D341Med (cell line): ENCODE measurements at regions not wholly inside any gene's neighbourhood (a gene's known extent, or its start where the extent isn't known, plus 50 kb on each side); places are given as distances from the start of the nearest gene placed in this dataset.

Source experiments
- DNase-seq: peaks from one replicate; pipeline ENCODE4 v3.0.0; 2012; ENCODE audit warnings: low spot score

DNA sequence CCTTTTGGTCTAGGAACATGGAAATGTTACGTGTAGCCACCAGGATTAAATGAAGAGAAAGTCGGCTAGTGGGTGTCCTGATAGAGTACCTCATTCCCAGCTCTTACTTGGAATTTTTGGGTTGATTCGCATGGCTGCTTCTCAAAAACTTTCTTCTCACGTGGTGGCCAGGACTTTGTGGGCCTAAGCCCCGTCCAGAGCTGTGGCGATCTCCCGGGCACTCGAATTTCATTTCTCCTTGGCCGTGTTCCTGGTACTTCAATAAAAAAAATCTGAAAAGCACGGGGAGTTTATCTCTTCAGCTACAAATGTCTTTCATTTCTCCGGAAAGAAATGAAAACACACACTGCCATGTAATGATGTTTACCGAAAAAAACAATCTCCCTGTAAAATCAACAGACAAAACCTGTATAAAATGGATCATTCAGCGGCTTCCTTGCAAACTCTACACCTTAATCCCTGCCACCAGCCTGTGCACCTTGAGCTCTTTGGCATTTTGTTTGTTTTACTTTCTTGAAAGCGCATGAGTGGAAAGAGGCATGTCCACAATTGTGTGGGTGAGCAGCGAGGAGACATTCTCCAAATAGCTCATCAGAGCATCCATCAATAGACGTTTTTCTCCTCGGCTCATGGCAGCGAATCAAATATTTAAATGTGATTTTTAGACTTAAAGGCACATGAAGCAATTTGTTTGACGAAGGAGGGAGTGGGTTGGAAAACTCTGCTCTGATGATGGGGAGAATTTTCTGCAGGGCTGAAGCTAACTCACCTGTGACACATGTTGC lies 173.1 kb downstream of the TFAP2C start:
- no peak for DNase-seq

DNA sequence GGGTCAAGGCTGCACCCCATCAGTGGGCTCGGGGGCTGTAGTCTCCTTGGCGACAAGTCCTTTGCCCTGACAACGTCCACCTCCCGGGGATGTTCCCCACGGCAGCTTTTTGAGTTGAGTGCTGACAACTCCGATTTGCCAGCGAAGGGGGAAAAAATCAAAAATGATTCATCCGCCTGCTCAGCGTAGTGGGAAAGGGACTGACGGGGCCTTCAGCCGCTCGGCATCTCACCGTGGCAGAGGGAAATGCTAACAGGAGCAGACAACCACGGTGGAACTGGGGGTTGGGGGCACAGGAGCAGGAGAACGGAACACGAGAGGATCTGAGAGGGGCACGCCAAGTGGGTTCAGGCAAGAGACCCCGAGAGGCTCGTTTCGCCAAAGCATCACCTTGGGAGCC lies 173.7 kb downstream of the TFAP2C start:
- DNase-seq = no peak

DNA sequence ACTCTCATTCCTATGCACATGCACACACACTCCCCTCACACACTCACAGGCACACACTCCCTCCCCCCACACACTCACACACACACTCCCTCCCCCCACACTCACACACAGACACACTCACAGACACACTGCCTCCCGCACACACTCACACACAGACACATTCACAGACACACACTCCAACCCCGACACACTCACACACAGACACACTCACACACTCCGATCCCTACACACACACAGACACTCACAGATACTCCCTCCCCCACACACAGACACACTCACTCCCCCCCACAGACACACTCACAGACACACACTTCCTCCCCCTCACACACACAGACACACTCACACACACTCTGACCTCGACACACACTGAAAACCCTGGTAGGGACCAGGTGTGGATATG lies 176.2 kb downstream of the TFAP2C start:
- no peak for DNase-seq

DNA sequence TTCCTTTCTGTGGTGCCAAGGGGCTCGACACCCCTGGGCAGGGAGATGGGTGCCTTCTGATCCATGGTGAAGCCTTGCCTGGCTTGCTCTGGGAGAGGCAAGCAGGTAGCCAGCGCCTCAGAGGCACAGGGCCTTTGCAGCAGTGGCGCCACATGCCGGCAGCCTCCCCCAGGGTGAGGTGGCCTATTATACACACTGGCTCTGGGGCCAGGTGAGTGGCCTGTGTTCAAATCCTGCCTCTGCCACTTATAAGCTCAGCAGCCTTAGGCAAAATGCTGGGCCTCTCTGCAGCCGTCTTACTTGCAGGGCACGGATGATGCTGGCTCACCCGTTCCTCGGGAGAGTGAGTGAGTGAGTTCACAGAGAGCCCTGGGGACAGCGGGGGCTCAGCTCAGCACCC lies 176.9 kb downstream of the TFAP2C start:
- no peak for DNase-seq

DNA sequence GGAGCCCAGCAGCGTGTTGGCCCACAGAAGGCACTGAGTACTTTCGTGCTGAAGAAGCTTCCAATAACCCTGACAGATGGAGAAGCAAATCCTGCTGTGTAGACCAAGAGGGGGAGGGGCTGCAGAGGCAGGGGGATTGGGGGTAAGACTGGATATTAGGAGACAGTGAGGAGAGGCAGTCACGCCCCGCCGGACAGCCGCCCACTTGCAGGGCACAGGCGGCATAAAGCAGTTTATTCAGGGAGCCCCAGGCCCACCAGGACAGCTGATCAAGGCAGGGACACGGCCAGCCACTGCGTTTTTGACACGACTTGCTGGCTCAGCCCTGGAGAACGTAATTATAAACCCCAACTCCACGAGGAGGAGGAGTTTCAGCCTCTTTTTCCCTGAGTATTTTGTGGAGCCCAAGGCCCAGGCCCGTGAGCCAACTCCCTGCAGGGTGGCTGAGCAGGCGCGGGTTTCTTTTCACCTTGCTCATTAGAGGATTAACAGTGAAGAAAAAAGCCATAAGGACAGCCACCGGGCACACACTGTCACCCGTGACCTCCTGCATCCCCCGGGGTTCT lies 177.9 kb downstream of the TFAP2C start:
- DNase-seq = no peak

DNA sequence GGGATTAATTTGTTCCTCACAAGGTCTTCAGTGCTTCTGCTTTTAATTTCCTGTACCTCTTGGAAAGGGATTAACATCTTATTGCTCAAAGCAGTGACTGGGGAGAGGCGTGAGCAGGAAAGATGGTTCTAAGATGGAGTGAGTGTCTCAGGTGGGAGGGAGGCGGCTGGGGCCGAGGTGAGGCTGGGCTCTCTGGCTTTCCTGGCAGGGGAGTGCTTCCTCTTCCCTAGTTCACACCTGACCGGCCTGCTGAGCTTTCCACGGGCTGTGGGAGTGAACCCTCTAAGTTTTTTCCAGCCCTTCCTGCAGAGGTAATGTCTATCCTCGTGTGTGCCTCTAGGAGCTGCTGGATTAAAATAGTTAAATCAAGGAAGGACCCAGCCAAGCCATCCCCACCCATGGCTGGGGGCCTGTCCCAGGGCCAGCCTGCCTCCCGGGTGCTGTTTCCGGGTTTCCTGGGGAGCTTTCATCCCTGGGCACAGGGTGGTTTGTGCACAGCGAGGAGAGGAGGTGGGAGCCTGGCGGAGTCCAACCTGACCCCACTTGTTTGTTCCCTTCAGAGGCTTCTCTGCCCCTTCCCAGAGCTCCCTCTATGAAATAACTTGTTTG lies 179.1 kb downstream of the TFAP2C start:
- no peak for DNase-seq

DNA sequence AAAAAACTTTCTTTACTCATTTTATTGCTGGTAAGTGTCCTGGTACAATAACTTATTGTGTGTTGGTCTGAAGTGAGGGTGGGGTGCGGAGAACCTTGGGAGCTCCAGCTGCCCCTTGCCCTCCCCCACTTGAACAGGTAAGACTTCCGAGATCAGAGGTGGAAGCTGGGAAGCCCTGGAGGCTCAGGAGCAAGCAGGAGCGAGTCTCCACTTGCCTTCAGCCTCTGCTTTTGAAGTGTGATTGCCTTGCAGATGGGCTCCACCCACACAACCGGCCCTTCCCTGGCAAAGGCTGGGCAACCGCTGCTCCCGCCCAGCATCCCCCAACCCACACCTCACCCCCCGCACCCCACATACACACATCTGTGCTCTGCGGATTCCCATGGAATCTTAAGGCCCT lies 179.6 kb downstream of the TFAP2C start:
- no peak for DNase-seq

DNA sequence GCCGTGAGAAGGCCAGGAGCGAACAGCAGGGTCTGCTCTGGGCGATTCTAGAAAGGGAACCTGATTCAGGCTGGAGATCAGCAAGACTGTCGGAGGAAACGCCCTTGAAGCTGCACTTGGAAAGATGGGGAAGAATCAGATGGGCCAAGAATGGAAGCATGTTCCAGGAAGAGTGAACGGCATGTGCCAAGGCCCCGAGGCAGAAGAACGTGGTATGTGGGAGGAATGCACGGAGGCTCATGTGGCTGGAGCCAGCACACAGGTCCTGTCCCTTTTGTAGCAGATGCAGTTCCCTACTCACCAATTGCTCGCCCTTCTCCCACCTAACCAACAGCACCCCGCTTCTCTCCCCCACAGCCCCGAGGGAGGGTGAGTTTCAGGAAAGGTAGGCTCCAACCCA lies 180.6 kb downstream of the TFAP2C start:
- DNase-seq = no peak

DNA sequence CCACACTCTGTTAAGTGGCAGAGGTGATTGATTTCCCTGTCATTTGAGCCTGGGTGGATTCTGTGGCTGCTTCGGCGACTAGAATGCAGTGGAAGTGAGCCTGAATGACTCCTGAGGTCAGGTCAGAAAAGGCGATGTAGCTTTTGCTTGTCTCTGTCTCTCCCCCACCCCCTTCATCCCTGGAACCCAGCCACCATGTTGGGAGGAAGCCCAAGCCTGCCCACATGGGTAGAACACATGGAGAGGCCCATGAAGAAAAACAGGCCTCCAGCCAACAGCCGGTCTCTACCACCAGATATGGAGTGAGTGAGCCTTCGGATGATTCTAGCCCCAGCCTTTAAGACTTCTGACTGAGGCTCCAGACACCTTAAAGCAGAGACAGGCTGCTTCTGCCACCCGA lies 181.0 kb downstream of the TFAP2C start:
- no peak for DNase-seq

DNA sequence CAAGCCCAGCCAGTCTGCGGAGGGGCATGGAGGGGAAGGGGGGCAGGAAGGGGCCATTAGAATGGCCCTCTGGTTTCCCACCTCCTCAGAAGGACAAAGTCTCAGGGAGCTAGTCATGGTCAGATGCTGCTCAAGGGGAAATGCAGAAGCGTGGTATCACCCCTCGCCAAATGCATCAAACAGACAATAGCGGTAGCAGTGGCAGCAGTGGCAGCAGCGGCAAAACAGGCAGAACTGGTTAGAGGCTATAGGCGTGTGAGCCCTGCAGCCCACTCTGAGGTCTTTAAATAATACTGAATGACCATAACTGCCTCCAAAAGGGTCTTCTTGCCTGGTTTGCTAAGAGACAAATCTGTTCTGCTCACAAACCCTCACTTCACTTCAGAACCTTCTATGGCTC lies 186.7 kb downstream of the TFAP2C start:
- DNase-seq = no peak

DNA sequence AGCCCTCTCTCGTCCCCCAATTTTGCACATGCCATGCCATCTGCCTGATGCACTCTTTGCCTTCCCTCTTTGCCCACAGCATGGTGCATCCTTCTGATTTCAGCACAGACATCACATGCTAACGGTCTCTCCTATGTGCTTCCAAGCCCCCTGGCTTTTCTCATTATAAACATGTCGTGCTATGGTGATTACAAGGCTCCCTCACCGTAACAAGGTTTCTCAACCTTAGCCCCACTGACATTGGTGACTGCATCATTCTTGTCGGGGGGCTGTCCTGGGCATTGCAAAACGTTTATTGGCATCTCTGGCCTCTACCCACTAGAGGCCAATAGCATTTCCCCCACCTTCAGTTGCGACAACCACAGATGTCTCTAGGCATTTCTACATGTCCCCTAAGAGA lies 187.2 kb downstream of the TFAP2C start:
- no peak for DNase-seq

DNA sequence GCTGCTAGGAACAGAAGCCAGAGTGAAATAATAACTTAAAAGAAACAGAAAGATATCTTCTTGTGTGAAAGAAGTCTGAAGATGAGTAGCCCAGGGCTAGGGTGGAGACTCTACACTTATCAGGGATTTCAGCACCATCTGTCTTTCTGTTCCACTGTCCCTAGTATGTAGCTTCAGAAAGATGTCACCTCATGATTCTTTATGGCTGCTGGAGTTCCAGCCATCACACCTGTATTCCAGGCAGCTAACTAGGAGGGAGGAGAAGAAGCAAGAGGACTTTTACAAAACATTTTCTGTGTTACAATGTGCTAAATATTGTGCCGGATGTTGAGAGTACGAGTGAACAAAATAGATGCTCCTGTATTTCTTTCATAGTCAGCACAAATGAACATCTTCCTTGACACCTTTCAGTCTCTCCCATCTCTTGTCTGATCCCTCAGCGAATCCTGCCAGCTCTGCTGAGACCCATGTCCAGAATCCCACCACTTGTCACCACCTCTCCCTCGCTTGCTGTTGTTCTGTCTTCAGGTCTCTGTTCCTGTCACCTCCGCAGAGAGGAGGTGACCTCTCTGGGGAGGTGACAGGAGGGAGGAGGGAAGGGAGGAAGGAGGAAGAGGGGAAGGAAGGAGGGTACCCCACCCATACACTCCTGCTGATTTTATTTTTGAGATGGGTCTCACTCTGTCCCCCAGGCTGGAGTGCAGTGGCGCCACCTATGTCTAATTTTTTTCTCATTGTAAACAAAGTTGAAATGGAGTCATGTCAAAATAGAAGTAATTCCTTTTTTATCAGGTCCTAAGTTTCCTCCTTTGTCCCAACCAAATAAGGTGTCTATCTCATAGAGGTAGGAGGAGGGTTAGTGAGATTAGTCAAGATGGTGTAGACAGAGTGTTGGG lies 188.9 kb downstream of the TFAP2C start:
- no peak for DNase-seq

DNA sequence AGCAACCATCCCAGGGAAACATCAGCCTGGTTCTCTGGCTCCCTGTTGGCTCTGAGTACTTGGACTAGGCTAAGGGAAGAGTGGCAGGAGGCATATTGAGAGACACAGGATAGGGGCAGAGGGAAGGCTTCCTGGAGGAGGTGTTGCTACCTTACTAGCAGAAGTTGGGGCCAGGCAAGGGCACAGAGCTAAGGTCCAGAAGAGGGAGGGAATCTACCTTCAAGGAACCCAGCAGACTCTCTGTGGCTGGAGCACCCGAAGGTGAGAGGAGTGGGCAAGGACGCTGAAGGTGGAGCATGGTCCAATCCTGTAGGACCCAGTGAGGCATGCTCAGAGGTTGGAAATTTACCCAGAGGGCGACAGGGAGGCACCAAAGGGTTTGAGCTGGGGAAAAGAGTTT lies 191.9 kb downstream of the TFAP2C start:
- no peak for DNase-seq

DNA sequence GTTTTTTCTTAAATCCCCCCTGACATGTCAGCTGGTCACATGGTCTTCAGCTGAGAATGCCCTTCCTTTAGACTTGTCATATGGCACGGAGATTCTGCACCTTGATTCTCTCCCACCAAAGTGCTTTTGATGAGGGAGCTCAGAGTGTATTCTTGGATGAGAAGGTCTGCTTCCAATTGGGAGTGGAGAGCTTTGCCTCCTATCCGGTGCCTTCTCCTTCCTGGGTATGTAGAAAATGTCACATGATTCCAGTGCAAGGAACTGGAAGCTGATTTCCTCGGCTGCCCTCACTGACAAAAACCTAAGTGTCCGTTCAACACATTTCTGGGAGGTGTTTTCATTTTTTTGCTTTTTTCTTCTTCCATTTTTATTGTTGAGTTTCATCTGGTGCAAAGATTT lies 197.2 kb downstream of the TFAP2C start:
- no peak for DNase-seq

DNA sequence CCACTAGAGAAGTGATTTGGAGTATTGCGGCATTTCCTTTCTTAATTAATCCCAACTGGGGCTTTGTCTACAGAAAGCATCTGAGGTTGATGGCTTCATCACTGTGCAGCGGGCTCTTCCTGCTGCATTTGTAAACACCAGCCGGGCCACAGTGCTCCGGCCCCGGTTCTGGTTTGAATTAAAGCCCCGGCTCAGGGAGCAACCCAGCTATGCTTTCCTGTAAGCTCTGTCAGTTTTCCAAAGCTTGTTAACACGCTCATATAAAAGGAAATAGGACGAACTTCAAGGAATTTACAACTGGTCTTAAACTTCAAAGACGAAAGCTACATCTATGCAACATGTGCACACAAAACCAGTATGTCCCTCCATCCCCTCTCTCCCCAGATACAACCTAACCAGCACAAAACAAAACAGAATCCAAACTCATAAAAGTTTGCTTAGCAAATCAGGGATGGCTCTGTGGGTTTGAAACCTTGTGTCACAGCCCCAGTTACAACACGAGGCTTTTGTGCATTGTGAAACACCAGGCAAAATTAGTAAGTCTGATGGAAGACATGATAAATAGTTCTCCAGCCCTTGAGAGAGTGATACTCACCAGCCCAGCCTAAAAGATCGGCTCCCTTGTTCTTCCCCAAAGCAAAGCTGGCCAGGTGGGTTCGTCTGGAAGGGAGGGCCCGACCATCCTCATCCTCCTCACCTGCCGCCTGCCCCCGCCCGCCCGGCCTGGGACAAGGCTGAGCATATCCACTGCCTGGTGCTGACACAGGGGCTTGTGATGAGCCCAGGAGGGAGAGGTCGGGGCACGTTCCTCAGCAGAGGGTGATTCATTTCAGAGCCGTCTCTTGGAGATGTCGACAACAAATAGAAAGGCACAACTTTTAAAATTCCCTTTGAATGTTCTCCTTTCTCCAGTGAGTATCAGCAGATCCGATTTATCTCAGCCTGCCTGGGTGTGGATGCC lies 197.9 kb downstream of the TFAP2C start:
- DNase-seq = no peak

DNA sequence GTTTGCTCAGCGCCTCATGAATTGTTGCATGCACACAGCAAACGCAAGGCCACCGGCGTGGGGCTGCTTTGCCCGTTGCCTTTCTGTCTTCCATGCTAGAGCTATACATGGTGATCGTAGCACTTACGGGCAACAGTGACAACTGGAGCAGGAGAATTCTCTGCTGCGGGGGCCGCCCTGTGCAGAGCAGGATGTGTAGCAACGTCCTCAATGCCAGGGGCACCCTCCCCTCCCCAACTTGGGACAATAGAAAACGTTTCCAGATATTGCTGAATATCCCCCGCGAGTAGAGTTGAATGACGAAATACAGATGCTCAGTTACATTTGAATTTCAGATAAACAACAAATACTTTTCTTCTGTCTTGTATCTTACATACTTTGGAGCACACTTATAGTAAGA lies 198.7 kb downstream of the TFAP2C start:
- DNase-seq = no peak

DNA sequence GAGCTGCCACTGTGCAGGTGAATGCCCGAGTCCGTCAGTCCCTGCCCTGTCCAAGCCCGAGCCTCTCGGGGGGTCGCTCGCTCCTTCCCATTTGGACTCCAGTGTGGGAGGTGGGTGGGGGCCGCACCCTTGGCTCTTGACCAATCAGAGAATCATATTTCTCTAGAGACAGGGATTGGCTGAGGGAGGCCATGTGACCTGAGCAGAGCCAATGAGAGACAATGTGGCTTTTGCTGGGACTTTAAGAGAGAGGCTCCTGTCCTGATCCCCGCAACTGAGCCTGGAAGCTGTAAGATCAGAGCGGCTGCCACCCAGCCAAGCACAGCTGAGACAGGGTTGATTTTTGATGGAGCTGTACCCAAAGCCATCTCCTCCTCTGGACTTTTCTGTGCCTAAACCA lies 199.3 kb downstream of the TFAP2C start:
- no peak for DNase-seq

DNA sequence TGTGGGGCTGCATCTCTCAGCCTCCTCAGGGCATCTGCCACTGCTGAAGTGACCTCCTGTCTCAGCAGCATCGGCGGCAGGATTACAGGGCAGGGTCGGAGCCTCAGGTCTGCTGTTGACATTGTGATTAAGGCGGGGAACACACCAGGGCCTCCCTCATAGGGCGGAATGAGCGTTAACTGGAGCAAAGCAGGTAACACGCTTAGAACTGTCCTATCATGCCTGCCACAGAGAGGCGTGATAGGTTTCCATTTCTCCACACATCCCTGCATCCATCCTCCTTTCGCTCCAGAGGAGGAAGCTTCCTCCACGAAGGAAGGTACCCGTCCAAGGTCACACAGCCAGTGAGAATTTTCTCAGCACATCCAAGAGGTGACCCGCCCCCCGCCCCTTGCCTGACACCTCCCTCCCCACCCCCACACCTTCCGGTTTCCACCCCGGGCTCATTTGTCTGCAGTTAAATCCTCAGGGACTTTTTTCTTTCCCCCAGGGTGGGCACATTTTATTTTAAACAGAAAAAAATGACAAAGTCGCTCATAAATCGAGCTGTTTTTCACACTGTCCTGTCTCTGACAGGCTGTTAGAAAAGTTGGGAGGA lies 200.8 kb downstream of the TFAP2C start:
- DNase-seq = no peak

DNA sequence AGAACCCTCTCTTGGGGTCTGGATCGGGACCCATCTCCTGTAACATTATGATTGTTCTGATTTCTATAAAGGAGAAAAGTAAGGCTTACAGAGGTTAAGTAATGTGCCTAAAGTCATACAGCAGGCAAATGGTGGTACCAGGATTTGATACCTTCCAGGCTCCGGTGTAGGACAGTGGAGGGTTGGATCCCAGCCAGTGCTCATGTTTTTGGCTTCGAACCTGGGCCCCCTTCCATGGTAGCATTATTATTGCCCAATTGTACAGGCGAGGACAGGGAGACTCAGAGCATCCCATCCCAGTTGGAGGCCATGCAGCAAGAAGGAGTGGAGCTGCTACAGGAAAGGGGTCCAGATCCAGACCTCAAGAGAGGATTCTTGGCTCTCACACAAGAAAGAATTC lies 202.7 kb downstream of the TFAP2C start:
- no peak for DNase-seq

DNA sequence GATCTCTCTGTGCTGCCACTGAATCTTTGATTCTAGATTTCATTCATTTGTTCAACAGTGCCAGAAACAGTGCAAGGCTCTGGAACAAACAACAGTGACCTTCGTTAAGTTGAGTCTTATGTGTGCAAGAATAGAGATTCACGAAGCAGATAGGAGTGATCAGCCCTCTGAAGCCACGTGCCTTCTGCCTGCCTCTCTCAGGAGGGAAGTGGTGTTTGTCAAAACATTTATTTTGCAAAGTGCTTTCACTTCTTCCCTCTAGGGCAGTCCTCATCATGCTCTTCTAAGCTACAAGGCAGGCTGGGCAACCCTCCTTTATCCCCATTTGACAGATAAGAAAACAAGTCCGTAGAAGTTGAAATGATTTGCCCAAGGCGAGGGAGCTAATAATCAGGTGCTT lies 204.3 kb downstream of the TFAP2C start:
- no peak for DNase-seq
